Activated effector memory CD4-positive, alpha-beta T cell treated with Interleukin-2 at 50 U/mL for 16 hours (primary cell): ENCODE measurements at regions not wholly inside any gene's neighbourhood (a gene's known extent, or its start where the extent isn't known, plus 50 kb on each side); places are given as distances from the start of the nearest gene placed in this dataset.
A peak's percentile ranks its signal among the peaks of the same experiment; 100 is the strongest.
"Not testable (repeated sequence)": the region's sequence is repeated elsewhere in the genome, so short reads cannot be mapped to it uniquely, and the experiment has no call there.

ENCODE experiments used
- DNase-seq: peaks from one replicate; pipeline ENCODE4 v3.0.0-alpha.2; 2020

- DNase-seq = no peak
Measured at GRCh38 chr1:184851822-184852746, 97.4 kb upstream of the EDEM3 start.

GRCh38 chr1:184843732-184844495, 89.3 kb upstream of the EDEM3 start:
- peak; percentile 57 for DNase-seq

DNA sequence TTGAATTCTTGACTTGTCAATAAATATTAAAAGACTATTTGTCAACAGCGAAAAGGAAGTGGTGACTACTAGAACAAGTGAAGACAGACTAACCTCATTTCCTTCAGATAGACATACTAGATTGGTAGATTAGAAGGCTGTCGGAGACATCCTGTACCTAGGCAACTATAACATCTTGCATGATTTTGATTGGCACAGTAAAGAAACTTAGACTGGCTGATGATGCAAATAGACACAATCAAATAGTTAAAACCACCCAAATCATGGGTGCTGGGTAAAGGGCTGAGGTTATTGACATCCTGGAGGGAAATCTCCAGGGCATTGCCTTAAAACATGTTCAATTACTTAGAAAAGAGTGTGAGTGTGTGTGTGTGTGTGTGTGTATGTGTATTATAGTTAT, 85.9 kb upstream of the EDEM3 start:
- peak; percentile 7 for DNase-seq

- DNase-seq = no peak
Measured at GRCh38 chr1:184838504-184838951, 83.9 kb upstream of the EDEM3 start.

- no peak for DNase-seq
Measured at GRCh38 chr1:184836934-184837895, 82.6 kb upstream of the EDEM3 start.

- no peak for DNase-seq
Measured at GRCh38 chr1:184836141-184836540, 81.5 kb upstream of the EDEM3 start.

GRCh38 chr1:184833994-184834393, 79.3 kb upstream of the EDEM3 start:
- DNase-seq = not testable (repeated sequence)

DNA sequence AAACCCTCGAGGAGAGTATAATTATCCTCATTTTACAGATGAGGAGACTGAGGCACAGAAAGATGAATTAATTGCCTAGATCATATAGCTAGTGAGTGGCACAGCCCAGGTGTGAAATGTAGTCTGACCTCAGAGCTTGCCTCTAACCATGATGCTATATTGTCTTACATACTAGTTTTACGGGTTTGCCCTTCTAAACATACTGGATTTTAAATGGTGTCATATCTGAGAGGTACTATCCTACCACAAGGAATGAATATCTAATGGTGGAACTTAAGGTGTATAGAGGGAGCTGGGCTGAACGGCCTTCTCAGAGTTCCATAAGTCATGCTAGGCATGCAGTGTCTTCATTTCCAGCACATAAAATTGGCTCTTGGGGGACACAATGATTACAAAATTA, 77.9 kb upstream of the EDEM3 start:
- DNase-seq = no peak

GRCh38 chr1:184829496-184829895, 74.8 kb upstream of the EDEM3 start:
- not testable (repeated sequence) for DNase-seq

DNA sequence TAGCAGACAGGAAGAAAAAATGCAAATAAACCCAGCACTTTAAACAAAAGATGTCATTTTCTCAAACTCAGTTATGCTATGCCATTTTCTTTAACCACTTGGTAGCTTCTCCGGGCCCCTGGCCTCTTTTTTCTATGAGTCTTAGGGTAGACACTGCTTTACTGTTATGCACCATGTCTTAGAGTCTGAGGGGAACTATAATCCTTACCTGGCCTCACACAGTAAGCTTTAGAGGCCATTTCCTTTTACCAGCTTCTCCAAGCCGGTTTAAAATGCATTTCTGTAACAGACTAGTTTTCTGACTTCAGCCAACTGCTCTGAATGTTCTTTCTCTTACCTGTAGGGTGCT, 73.7 kb upstream of the EDEM3 start:
- no peak for DNase-seq

- DNase-seq = no peak
Measured at GRCh38 chr1:184827600-184828368, 73.1 kb upstream of the EDEM3 start.

- no peak for DNase-seq
Measured at GRCh38 chr1:184826001-184826400, 71.3 kb upstream of the EDEM3 start.

- DNase-seq = no peak
Measured at GRCh38 chr1:184825571-184825970, 70.9 kb upstream of the EDEM3 start.

GRCh38 chr1:184824691-184825323, 70.1 kb upstream of the EDEM3 start:
- DNase-seq = no peak

- no peak for DNase-seq
Measured at GRCh38 chr1:184823080-184823479, 68.4 kb upstream of the EDEM3 start.

DNA sequence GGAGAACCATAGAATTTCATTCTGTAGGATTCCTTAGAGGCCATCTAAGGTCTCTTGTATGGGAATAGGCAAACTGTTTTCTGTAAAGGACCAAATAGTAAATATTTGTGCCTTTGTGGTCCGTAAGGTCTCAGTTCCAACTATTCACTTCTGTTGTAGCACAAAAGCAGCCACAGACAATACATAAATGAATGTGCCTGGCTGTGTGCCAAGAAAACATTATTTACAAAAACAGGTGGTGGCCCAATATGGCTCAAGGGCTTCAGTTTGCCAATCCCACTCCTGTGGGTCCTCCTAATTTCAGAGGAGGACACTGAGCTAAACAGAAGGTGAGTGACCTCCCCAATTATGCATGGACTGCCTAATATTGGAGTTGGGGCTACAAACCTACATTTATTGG, 67.6 kb upstream of the EDEM3 start:
- no peak for DNase-seq

- no peak for DNase-seq
Measured at GRCh38 chr1:184821658-184822057, 67.0 kb upstream of the EDEM3 start.

- DNase-seq = no peak
Measured at GRCh38 chr1:184820956-184821355, 66.3 kb upstream of the EDEM3 start.

DNA sequence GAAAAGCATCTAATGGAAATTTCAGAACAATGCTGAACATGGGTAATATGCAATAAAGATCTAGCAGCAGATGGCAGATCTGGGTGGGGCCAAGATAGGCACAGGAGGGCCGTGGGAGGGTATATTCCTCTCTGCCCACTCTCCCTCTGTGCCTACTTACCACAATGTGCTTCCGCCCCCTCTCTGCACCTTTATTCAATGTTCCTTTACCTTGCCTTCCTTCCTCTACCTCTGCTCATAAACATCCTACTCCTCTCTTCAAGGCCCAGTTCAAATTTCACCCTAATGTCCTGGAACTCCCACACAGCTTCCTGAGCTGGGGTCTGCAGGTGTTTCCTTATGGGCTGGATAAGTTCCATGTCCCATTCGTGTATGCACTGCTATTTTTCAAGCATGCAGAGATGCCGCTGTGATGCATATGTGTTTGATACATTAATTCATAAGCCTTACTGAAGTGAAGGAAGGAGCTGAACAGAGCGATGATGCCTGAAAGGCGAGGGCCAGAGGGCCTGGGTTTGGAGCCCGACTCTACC, 65.6 kb upstream of the EDEM3 start:
- no peak for DNase-seq

GRCh38 chr1:184818646-184819045, 64.0 kb upstream of the EDEM3 start:
- DNase-seq = no peak

DNA sequence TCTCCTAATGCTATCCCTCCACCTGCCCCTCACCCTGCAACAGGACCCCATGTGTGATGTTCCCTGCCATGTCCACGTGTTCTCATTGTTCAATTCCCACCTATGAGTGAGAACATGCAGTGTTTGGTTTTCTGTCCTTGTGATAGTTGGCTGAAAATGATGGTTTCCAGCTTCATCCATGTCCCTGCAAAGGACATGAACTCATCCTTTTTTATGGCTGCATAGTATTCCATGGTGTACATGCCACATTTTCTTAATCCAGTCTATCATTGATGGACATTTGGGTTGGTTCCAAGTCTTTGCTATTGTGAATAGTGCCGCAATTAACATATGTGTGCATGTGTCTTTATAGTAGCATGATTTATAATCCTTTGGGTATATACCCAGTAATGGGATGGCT, 62.3 kb upstream of the EDEM3 start:
- DNase-seq = not testable (repeated sequence)
